ENCODE measurements at regions not wholly inside any gene's neighbourhood (a gene's known extent, or its start where the extent isn't known, plus 50 kb on each side); places are given as distances from the start of the nearest gene placed in this dataset.

- TF ChIP-seq CTCF (conservative IDR thresholded peaks at IDR 0.05) = no peak
- no peak for TF ChIP-seq ZFX (IDR thresholded peaks at IDR 0.05)
Measured at GRCh38 chr3:177421481-177421785, 224.2 kb upstream of the TBL1XR1 start.

Measured in C4-2B (cell line).